Glomerular endothelial cell (primary cell): ENCODE measurements at regions not wholly inside any gene's neighbourhood (a gene's known extent, or its start where the extent isn't known, plus 50 kb on each side); places are given as distances from the start of the nearest gene placed in this dataset.

ENCODE experiments used
- DNase-seq: peaks from one replicate; pipeline ENCODE4 v3.0.0-alpha.2; 2011; ENCODE audit warnings: low read depth, low spot score; ENCODE audit errors: extremely low read depth

- no peak for DNase-seq
These were observed 69.7 kb upstream of the DCBLD2 start for GRCh38 chr3:98971169-98971681.

GRCh38 chr3:98969295-98969694, 67.8 kb upstream of the DCBLD2 start:
- DNase-seq: no peak

GRCh38 chr3:98968824-98969223, 67.3 kb upstream of the DCBLD2 start:
- no peak for DNase-seq

GRCh38 chr3:98968347-98968746, 66.9 kb upstream of the DCBLD2 start:
- DNase-seq: no peak

- no peak for DNase-seq
These were observed 66.3 kb upstream of the DCBLD2 start for GRCh38 chr3:98967758-98968157.

- no peak for DNase-seq
These were observed 65.5 kb upstream of the DCBLD2 start for GRCh38 chr3:98966862-98967546.

GRCh38 chr3:98966434-98966833, 64.9 kb upstream of the DCBLD2 start:
- no peak for DNase-seq

- no peak for DNase-seq
These were observed 63.3 kb upstream of the DCBLD2 start for GRCh38 chr3:98964784-98965183.

GRCh38 chr3:98963546-98963945, 62.1 kb upstream of the DCBLD2 start:
- no peak for DNase-seq

- no peak for DNase-seq
These were observed 61.5 kb upstream of the DCBLD2 start for GRCh38 chr3:98962951-98963350.

- no peak for DNase-seq
These were observed 60.9 kb upstream of the DCBLD2 start for GRCh38 chr3:98962189-98962930.

GRCh38 chr3:98961161-98962155, 60.0 kb upstream of the DCBLD2 start:
- DNase-seq: no peak

- no peak for DNase-seq
These were observed 56.2 kb upstream of the DCBLD2 start for GRCh38 chr3:98957681-98958080.

- no peak for DNase-seq
These were observed 54.5 kb upstream of the DCBLD2 start for GRCh38 chr3:98956008-98956407.

GRCh38 chr3:98954791-98955604, 53.5 kb upstream of the DCBLD2 start:
- no peak for DNase-seq

- DNase-seq: no peak
These were observed 52.7 kb upstream of the DCBLD2 start for GRCh38 chr3:98954242-98954641.

- no peak for DNase-seq
These were observed 50.9 kb upstream of the DCBLD2 start for GRCh38 chr3:98952404-98952803.
